Gastroesophageal sphincter (tissue), 3 donors: ENCODE measurements at regions not wholly inside any gene's neighbourhood (a gene's known extent, or its start where the extent isn't known, plus 50 kb on each side); places are given as distances from the start of the nearest gene placed in this dataset.

Experiments
- CTCF ChIP-seq, 4 experiments: fragments of 200-600 bp in 2 of 4; fragments of 450-650 bp in 2 of 4; sonication (generic) in 1 of 4; IDR thresholded peaks; one replicate each; pipeline ENCODE4 v1.5.1; 2017 to 2019; ENCODE audit warnings: antibody characterized with exemption in 4 of 4, mild to moderate bottlenecking in 2 of 4, moderate library complexity in 2 of 4
- EP300 ChIP-seq: sonication (generic); formaldehyde crosslinking; IDR thresholded peaks from one replicate; pipeline ENCODE4 v1.6.1; 2017; ENCODE audit warnings: antibody characterized with exemption, mild to moderate bottlenecking
- POLR2A ChIP-seq, 2 donors: fragments of 450-650 bp; IDR thresholded peaks; one replicate each; pipeline ENCODE4 v1.6.1; 2017; ENCODE audit warnings: antibody characterized with exemption in 2 of 2, mild to moderate bottlenecking in 2 of 2, moderate library complexity in 1 of 2
- POLR2AphosphoS5 ChIP-seq: sonication (generic); formaldehyde crosslinking; IDR thresholded peaks from one replicate; pipeline ENCODE4 v1.6.1; 2017; ENCODE audit warnings: antibody characterized with exemption

- TF ChIP-seq CTCF (IDR thresholded peaks at IDR 0.05) (no peak), POLR2AphosphoS5 (no peak), POLR2A (IDR thresholded peaks at IDR 0.05) (no peak), EP300 (no peak)
Measured at GRCh38 chr1:25020173-25020845, 90.2 kb upstream of the RUNX3 start.
